ENCODE measurements at regions not wholly inside any gene's neighbourhood (a gene's known extent, or its start where the extent isn't known, plus 50 kb on each side); places are given as distances from the start of the nearest gene placed in this dataset.
A peak's percentile ranks its signal among the peaks of the same experiment; 100 is the strongest.

- no peak overlapping the region for H3K4me3 ChIP-seq (ENCODE audit: low read length)
- no peak for TF ChIP-seq CTCF (IDR thresholded peaks at IDR 0.05; ENCODE audit: low read depth, low read length)
- no peak for TF ChIP-seq EZH2phosphoT487 (IDR thresholded peaks at IDR 0.05; ENCODE audit: low read depth)
- no peaks in the 10 kb centered on the region for H4K20me1 ChIP-seq (ENCODE audit: insufficient read depth, low read length)
- no peaks in the 10 kb centered on the region for H3K27me3 ChIP-seq (ENCODE audit: low read depth, low read length)
- H3K36me3 ChIP-seq (replicated peaks; ENCODE audit: low read depth, low read length) = no peaks in the 10 kb centered on the region
- no peaks in the 10 kb centered on the region for H3K79me2 ChIP-seq (ENCODE audit: low read length)
- peak overlapping the region; percentile 98; the same call in 1 of the 2 replicates for H2AFZ ChIP-seq (ENCODE audit: low read depth, low read length)
- peaks cover 5% of the 10 kb centered on the region; the same call in 1 of the 2 replicates for H3K4me1 ChIP-seq (ENCODE audit: low read length)
- H3K27ac ChIP-seq (ENCODE audit: low read length) = no peak overlapping the region
- peak overlapping the region; percentile 93; the same call in 1 of the 2 replicates for H3K4me2 ChIP-seq (ENCODE audit: low read length)
- H3K9me3 ChIP-seq (ENCODE audit: insufficient read depth, low read length) = no peaks in the 10 kb centered on the region
- H3K9ac ChIP-seq (ENCODE audit: low read length) = no peak overlapping the region
These were observed 106.9 kb upstream of the LARP1 start for GRCh38 chr5:154648229-154648628.

GRCh38 chr5:154647761-154648145 lies 107.4 kb upstream of the LARP1 start:
- Histone ChIP-seq H2AFZ (ENCODE audit: low read depth, low read length) (peak overlapping the region; percentile 98), H3K27me3 (ENCODE audit: low read depth, low read length) (no peaks in the 10 kb centered on the region), H3K4me2 (ENCODE audit: low read length) (peak overlapping the region; percentile 93), H3K4me3 (ENCODE audit: low read length) (peak overlapping the region; percentile 93), H4K20me1 (ENCODE audit: insufficient read depth, low read length) (no peaks in the 10 kb centered on the region), H3K79me2 (ENCODE audit: low read length) (no peaks in the 10 kb centered on the region), H3K36me3 (replicated peaks; ENCODE audit: low read depth, low read length) (no peaks in the 10 kb centered on the region), H3K27ac (ENCODE audit: low read length) (no peak overlapping the region), H3K4me1 (ENCODE audit: low read length) (peaks cover 5% of the 10 kb centered on the region; the same call in 1 of the 2 replicates), H3K9ac (ENCODE audit: low read length) (peak overlapping the region; percentile 71), H3K9me3 (ENCODE audit: insufficient read depth, low read length) (no peaks in the 10 kb centered on the region)
- TF ChIP-seq CTCF (IDR thresholded peaks at IDR 0.05; ENCODE audit: low read depth, low read length) = no peak
- no peak for TF ChIP-seq EZH2phosphoT487 (IDR thresholded peaks at IDR 0.05; ENCODE audit: low read depth)

- peak overlapping the region; percentile 93 for H3K4me3 ChIP-seq (ENCODE audit: low read length)
- TF ChIP-seq EZH2phosphoT487 (IDR thresholded peaks at IDR 0.05; ENCODE audit: low read depth) (no peak), CTCF (IDR thresholded peaks at IDR 0.05; ENCODE audit: low read depth, low read length) (no peak)
These were observed 107.9 kb upstream of the LARP1 start for GRCh38 chr5:154647114-154647760.

GRCh38 chr5:154646745-154647113 lies 108.4 kb upstream of the LARP1 start:
- peak overlapping the region; percentile 98 for H2AFZ ChIP-seq (ENCODE audit: low read depth, low read length)
- no peak overlapping the region for H3K27ac ChIP-seq (ENCODE audit: low read length)
- H3K79me2 ChIP-seq (ENCODE audit: low read length) = no peaks in the 10 kb centered on the region
- H3K4me2 ChIP-seq (ENCODE audit: low read length) = peak overlapping the region; percentile 93
- TF ChIP-seq EZH2phosphoT487 (IDR thresholded peaks at IDR 0.05; ENCODE audit: low read depth) (no peak), CTCF (IDR thresholded peaks at IDR 0.05; ENCODE audit: low read depth, low read length) (no peak)
- peaks cover 5% of the 10 kb centered on the region; the same call in 1 of the 2 replicates for H3K4me1 ChIP-seq (ENCODE audit: low read length)
- H4K20me1 ChIP-seq (ENCODE audit: insufficient read depth, low read length) = no peaks in the 10 kb centered on the region
- H3K27me3 ChIP-seq (ENCODE audit: low read depth, low read length) = no peaks in the 10 kb centered on the region
- H3K4me3 ChIP-seq (ENCODE audit: low read length) = peak overlapping the region; percentile 93
- no peaks in the 10 kb centered on the region for H3K36me3 ChIP-seq (replicated peaks; ENCODE audit: low read depth, low read length)
- H3K9me3 ChIP-seq (ENCODE audit: insufficient read depth, low read length) = no peaks in the 10 kb centered on the region
- H3K9ac ChIP-seq (ENCODE audit: low read length) = peak overlapping the region; percentile 71

More at GRCh38 chr5:154647114-154647760, 107.9 kb upstream of the LARP1 start:
- Histone ChIP-seq H3K79me2 (ENCODE audit: low read length) (no peaks in the 10 kb centered on the region), H3K9me3 (ENCODE audit: insufficient read depth, low read length) (no peaks in the 10 kb centered on the region), H3K27me3 (ENCODE audit: low read depth, low read length) (no peaks in the 10 kb centered on the region), H3K27ac (ENCODE audit: low read length) (no peak overlapping the region), H4K20me1 (ENCODE audit: insufficient read depth, low read length) (no peaks in the 10 kb centered on the region), H3K36me3 (replicated peaks; ENCODE audit: low read depth, low read length) (no peaks in the 10 kb centered on the region), H2AFZ (ENCODE audit: low read depth, low read length) (peak overlapping the region; percentile 98), H3K4me2 (ENCODE audit: low read length) (peak overlapping the region; percentile 93), H3K9ac (ENCODE audit: low read length) (peak overlapping the region; percentile 71), H3K4me1 (ENCODE audit: low read length) (peaks cover 5% of the 10 kb centered on the region; the same call in 1 of the 2 replicates)

Measured in OCI-LY3 (cell line).